ENCODE measurements at regions not wholly inside any gene's neighbourhood (a gene's known extent, or its start where the extent isn't known, plus 50 kb on each side); places are given as distances from the start of the nearest gene placed in this dataset.
"Not testable (repeated sequence)": the region's sequence is repeated elsewhere in the genome, so short reads cannot be mapped to it uniquely, and the experiment has no call there.

GRCh38 chr6:147441751-147442150, 66.7 kb upstream of the SAMD5 start:
- DNase-seq: no peak

DNA sequence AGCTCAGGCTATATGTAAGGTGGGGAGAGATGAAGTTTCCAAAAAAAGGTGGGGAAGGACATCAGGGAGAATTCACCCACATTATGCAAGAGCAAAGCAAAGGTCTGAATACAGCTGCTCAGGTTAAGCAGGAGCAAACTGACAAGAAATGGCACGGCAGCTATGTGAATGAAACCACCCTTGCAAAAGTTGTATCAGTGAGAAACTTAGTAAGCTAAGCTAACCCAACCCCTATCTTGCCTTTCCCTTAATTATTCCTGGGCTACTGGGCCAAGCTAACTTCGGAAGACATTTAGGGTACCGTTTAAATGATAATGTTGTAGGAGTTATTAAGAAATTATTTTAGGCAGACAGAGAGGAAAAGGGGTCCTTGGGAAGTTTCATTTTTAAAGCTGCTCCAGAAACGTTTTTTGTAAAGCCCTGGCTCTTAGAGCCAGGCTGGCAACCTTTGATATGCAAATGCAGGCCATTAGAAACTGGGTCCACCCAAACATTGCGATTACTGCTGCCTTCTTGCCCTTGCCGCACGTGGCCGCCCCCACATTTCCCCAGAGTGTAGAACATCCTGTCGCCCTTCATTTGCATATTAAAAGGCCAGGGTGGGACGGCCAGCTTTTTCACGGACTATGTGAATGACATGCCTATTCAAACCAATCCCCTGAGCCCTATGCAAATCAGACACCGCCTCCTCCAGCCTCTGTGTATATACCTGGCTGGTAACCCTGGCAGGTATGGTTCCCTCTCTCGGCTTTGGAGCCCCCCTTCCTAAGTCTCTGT, 60.5 kb upstream of the SAMD5 start:
- peak; percentile 40 for DNase-seq

- no peak for DNase-seq
Observed at GRCh38 chr6:147448775-147449174, 59.7 kb upstream of the SAMD5 start.

GRCh38 chr6:147449405-147450161, 58.9 kb upstream of the SAMD5 start:
- no peak for DNase-seq

DNA sequence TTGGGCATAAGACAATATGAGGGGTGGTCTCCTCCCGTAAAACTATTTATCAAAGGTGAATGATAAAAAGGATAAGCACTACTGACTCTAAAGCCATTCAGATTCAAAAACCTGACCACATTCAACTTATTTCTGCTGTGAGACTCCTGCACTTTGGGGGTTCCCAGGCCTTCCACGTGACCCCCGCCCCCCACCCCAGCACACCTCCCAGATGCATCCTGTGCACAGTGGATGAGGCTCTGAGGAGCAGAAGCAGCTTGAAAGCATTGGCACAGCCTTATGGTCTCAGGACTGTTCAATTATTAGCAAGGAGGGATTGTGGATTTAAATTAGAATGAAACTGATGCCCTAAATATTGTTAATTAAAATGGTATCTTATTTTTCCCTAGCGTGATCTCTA, 55.1 kb upstream of the SAMD5 start:
- no peak for DNase-seq

GRCh38 chr6:147454862-147455261, 53.6 kb upstream of the SAMD5 start:
- not testable (repeated sequence) for DNase-seq
